Right kidney (tissue), 1 donor: ENCODE measurements at regions not wholly inside any gene's neighbourhood (a gene's known extent, or its start where the extent isn't known, plus 50 kb on each side); places are given as distances from the start of the nearest gene placed in this dataset.

ENCODE experiments used
- DNase-seq: peaks from one replicate; pipeline ENCODE4 v3.0.0-alpha.2; 2016

GRCh38 chr6:15796844-15797243, 134.0 kb upstream of the DTNBP1 start:
- no peak for DNase-seq

DNA sequence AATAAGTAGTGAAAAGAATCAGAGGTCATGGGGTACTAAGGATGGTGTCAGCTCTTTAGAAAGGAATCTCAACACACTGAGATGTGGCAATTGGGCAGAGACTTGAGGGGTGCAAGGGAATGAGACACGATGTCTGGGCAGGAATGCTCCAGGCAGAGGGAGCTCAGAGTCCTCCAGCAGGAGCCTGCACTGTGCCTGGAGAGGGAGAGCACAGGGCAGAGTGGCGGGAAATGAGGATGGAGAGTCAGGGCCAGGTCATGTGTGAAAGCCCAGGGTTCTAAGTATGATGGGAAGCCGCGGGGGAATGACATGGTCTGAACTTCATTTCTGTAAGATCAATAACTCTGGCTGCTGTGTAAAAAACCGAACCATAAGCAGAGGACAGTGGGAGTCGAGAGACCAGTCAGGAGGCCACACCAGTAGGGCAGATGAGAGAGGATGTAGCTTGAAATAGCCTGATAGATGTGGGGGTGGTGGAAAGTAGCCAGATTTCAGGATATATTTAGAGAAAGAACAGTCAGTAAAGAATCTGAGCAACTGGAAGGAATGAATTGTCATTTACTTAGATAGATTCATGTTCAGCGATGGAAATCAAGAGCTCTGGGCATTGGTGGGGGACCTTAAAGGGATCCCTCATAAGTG, 133.4 kb upstream of the DTNBP1 start:
- no peak for DNase-seq

GRCh38 chr6:15793826-15794225, 131.0 kb upstream of the DTNBP1 start:
- DNase-seq: no peak

- no peak for DNase-seq
Measured at GRCh38 chr6:15793288-15793687, 130.5 kb upstream of the DTNBP1 start.

GRCh38 chr6:15792842-15793241, 130.0 kb upstream of the DTNBP1 start:
- no peak for DNase-seq

DNA sequence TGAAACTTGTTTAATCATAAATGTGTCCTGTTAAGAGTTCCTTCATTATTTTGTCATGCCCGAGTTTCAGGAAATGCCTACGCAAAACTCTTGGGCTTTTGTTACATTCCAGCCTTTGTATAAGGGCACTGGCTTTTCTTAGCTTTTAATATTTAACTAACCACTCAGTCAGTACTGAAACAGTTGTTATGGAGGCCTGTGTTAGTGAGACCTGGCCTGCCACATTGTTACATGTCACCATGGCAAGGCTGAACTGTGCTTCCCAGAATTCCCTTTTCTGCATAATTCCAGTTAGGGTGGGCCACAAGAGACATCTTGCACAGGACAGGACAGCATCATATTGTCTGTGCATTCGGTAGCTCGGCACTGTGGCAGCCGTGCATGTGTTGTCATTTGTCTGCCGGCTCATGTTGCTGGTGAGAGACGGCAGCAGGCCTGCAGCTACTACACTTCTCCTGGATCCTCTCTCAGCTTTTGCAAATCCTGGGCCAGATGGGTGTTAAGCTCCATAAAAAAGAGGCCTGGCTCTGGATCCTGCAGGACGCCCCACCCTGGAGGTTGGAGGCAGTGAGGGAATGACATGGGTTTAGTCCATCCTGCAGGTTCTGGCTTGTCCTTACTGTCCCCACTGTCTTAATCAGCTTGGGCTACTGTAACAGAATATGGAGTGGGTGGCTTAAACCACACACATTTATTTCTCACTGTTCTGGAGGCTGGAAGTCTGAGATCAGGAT, 128.8 kb upstream of the DTNBP1 start:
- peak; percentile 48 for DNase-seq

- DNase-seq: no peak
Measured at GRCh38 chr6:15790116-15790515, 127.3 kb upstream of the DTNBP1 start.

DNA sequence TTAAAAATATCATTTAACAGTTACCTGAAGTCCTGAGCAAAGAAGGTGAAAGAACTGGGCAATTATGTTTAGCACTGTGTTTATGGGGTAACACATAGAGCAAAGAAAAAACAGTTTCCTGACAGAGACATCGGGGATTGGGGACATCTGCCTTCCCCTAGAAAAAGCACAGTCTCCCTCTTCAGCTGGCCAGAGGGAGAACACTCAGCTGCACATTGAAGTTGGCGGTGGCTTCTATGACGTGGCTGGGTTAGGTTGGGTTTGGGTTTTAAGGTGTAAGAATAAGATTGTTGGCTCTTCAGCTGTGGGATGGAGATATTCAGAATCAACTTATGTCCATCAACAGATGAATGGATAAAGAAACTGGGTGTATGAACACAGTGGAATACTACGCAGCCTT, 124.0 kb upstream of the DTNBP1 start:
- no peak for DNase-seq

GRCh38 chr6:15783484-15783883, 120.7 kb upstream of the DTNBP1 start:
- no peak for DNase-seq

DNA sequence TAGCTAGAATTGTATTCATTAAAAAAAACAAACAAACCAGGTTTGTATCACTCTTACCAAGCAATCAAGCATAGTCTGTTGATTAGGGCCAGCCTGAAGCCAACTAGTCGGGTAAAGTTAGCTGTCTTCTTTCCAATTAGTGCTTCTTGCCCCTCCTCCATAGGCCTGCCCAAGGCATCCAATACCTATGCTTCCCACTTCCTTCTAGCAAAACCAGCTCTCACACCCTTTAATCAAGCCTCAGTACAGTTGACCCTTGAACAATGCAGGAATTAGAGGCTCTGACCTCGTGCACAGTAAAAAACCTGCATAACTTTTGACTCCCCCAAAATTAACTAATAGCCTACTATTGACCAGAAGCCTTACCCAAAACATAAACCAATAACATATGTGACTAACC, 119.1 kb upstream of the DTNBP1 start:
- DNase-seq: no peak

DNA sequence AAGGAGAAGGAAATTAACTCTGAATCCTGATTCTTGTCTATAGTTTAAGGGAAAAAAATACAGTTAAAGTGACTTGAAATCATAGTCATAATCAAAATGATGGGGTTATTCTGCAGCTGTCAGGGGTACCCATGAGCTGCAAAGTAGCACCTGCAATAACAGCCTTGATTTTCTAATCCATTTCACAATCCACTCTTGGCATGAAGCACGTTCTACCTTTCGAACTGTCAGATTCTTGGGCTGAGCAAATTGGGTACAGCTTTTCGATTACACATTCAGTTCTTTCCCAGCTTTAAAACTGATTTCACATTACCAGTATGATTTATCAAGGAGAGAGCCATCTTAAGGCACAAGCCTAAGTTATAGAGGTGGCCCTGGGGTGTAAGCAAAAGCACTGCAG, 118.5 kb upstream of the DTNBP1 start:
- no peak for DNase-seq

DNA sequence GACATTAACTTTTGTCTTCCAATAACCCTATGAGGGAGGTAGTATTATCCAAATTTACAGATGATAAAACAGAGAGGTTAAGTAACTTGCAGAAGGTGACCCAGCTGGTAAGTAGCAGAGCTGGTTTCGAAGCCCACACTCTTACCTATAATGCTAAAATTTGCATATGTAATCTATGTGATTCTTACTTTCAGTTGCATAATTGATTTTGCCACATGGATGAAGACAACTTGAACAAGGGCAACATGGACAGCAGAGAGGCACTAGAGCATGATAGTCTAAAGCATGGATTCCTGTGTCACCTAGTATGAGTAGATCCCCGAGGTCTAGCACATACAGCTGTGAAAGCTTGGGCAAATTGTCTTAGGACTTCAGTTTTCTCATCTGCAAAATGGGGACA, 117.6 kb upstream of the DTNBP1 start:
- no peak for DNase-seq

DNA sequence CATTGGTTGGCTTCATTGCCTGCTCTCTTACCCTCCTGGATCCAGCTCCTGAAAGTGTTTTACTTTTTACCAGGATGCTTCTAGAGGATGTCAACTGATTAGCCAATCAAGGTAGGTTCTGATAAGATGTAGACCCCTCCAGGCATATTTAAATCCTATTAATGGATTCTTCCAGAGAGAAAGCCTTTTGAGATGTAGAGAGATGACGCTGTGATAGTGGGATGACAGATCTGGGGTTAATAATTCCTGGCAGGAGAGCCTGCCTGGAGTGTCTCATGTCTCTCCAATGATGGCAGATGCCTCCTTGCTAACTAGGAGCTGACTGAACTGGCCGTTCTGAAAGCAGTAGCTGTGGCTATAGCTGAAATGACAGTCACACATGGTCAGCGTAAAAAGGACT, 116.9 kb upstream of the DTNBP1 start:
- no peak for DNase-seq

DNA sequence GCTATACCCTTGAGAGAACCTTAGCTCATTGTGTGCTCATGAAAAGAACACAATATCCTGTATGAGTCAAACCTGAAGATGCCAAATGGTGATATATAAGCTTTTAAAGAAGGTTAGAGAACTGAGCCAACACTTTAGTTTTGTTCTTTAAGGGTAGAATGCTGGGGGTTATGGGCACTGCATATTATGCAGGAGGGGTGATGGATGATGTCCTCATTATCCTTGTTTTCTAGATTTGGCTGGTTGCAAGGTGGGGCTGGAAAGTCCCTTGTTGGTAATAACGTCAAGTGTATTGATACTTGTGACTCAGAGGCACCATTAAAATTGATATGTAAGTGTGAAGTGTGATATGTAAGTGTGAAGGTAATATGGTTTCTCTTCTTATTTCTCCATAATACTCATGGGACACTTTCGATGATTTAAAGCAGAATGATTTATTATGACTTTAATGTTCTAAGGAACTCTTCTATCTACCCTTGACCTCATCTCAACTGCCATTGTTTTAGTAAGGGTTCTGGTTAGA, 113.7 kb upstream of the DTNBP1 start:
- DNase-seq: no peak

DNA sequence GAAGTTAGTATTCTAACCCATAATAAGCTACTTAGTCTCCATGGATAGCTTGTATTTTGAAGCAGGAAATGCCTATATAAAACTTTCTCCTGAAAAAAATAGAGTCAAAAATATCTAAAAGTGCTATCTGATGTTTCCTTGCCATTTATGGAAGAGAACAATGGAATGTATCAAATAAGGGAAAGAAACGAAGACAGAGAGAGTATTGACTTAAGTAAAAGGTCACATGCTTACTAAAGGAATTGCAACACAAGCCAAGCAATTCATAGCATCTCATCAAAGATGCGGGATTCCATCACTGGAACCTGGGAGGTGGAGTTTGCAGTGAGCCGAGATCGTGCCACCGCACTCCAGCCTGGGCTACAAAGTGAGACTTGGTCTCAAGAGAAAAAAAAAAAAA, 112.9 kb upstream of the DTNBP1 start:
- no peak for DNase-seq

- no peak for DNase-seq
Measured at GRCh38 chr6:15775076-15775634, 112.3 kb upstream of the DTNBP1 start.

DNA sequence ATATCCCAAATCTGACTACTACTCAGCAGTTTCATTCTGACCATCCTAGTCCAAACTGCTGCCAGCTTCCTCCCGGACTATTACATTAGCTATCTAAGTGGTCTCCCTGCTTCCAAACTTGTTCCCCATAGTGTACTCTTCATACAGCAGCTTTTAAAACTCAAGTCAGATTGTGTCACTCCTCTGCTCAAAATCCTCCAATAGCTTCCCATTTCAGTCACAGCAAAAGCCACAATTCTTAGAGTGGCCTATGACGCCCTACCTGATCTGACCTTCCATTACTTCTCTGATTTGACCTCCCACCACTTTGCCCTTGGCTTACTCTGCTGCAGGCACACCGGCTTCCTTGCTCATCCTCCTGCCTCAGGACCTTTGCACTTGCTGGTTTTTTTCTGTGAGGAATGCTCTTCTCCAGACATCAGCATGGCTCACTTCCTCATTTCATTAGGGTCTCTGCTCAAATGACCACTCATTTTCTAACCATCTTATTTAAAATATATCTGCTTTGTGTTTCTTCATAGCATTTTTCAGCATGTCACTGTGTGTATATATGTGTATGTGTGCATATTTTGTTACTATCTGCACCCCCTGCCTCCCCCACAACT, 111.1 kb upstream of the DTNBP1 start:
- no peak for DNase-seq

DNA sequence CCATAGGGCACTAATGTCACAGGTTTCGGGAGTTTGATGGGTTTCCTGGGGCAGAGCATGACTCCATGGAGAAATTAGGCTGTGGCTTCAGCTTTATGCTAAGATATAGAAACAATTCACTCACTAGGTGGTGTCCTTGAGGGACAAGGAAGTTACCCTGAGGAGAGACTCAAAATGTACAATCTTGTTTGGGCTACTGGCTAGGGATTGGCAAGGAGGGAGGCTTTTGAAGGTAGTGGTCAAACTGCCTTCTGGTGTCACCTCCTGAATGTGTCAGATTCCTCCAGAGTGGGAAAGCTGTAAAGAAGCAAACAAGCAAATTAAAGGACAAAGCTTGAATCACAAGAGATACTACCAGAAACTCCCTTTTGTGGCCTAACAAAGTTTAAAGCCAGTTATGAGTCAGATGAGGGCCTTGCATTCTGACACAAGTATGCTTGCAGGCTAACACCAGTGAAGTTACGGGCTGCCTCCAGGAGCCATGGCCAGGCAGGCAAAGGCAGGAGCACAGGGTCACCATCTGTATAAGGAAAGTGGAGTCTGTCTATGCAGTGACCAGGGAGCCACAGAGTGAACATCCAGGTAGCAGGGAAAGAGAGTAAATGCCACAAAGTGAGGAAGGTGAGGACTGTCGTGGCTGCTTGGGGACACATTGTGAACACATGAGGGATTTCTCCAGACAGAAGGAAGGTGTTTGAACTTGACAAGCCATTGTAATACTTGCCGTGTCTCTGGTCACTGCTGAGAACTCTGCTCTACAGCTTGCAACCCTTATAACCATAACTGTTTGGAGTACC, 107.7 kb upstream of the DTNBP1 start:
- DNase-seq: no peak

DNA sequence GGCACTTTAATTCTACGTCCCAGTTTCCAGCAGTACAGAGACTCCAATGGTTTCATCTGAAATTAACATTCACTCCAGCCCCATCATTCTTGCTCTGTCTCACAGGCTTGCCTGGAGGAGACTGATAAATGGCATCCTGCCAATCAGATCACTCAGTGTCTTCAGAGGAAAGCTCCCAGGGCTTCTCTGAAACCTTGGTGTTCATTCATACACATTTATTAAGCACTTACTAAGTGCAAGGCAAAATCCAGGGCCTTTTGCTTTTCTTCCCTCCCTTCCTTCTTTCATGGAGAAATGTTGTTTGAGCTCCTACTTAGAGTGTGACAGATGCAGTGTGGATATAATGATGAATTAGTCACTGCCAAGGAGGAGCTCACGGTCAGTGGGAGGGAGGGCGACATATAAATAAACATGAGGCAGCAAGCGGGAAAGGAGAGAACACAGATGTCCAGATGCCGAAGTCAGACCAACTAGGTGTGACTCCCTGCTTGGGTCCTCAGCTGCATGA, 106.7 kb upstream of the DTNBP1 start:
- no peak for DNase-seq

- DNase-seq: no peak
Measured at GRCh38 chr6:15768999-15769398, 106.2 kb upstream of the DTNBP1 start.

- DNase-seq: peak; percentile 19
Measured at GRCh38 chr6:15763837-15764236, 101.0 kb upstream of the DTNBP1 start.

GRCh38 chr6:15763364-15763763, 100.5 kb upstream of the DTNBP1 start:
- no peak for DNase-seq
